Activated CD4-positive, CD25-positive, alpha-beta regulatory T cell treated with anti-CD3 and anti-CD28 coated beads, Interleukin-2, amount 50 U/mL, for 72 hours (primary cell): ENCODE measurements at regions not wholly inside any gene's neighbourhood (a gene's known extent, or its start where the extent isn't known, plus 50 kb on each side); places are given as distances from the start of the nearest gene placed in this dataset.

Source experiments
- DNase-seq: peaks from one replicate; pipeline ENCODE4 v3.0.0; 2021

- DNase-seq: no peak
Measured at GRCh38 chr16:88292007-88292970, 90.5 kb upstream of the ZNF469 start.

GRCh38 chr16:88293097-88293496 lies 89.7 kb upstream of the ZNF469 start:
- DNase-seq: no peak

- DNase-seq: no peak
Measured at GRCh38 chr16:88295671-88296436, 86.9 kb upstream of the ZNF469 start.

GRCh38 chr16:88296437-88297177 lies 86.2 kb upstream of the ZNF469 start:
- no peak for DNase-seq

- no peak for DNase-seq
Measured at GRCh38 chr16:88297178-88297720, 85.5 kb upstream of the ZNF469 start.

- DNase-seq: no peak
Measured at GRCh38 chr16:88298181-88298832, 84.5 kb upstream of the ZNF469 start.

- DNase-seq: no peak
Measured at GRCh38 chr16:88298833-88299745, 83.7 kb upstream of the ZNF469 start.

- DNase-seq: no peak
Measured at GRCh38 chr16:88299751-88300462, 82.9 kb upstream of the ZNF469 start.

GRCh38 chr16:88300463-88300835 lies 82.3 kb upstream of the ZNF469 start:
- DNase-seq: no peak

GRCh38 chr16:88301431-88301830 lies 81.3 kb upstream of the ZNF469 start:
- DNase-seq: no peak

- no peak for DNase-seq
Measured at GRCh38 chr16:88301886-88302285, 80.9 kb upstream of the ZNF469 start.

GRCh38 chr16:88302666-88303065 lies 80.1 kb upstream of the ZNF469 start:
- DNase-seq: no peak

- no peak for DNase-seq
Measured at GRCh38 chr16:88303405-88303804, 79.4 kb upstream of the ZNF469 start.

- no peak for DNase-seq
Measured at GRCh38 chr16:88303890-88304819, 78.6 kb upstream of the ZNF469 start.

GRCh38 chr16:88305176-88305575 lies 77.6 kb upstream of the ZNF469 start:
- no peak for DNase-seq

- no peak for DNase-seq
Measured at GRCh38 chr16:88306411-88306810, 76.3 kb upstream of the ZNF469 start.

GRCh38 chr16:88306860-88307545 lies 75.8 kb upstream of the ZNF469 start:
- no peak for DNase-seq

GRCh38 chr16:88308441-88309173 lies 74.2 kb upstream of the ZNF469 start:
- DNase-seq: no peak
